IMR-90 (cell line): ENCODE measurements at regions not wholly inside any gene's neighbourhood (a gene's known extent, or its start where the extent isn't known, plus 50 kb on each side); places are given as distances from the start of the nearest gene placed in this dataset.

ENCODE experiments used
- BHLHE40 ChIP-seq: fragments of 150-350 bp; IDR thresholded peaks from 2 replicates; pipeline ENCODE4 v1.6.1; 2016; ENCODE audit warnings: mild to moderate bottlenecking, low read depth, low read length
- CEBPB ChIP-seq: IDR thresholded peaks from 2 replicates; pipeline ENCODE4 v1.6.1; 2012; ENCODE audit warnings: low read depth, low read length, improper control_type of control experiment
- FOS ChIP-seq: fragments of 150-350 bp; IDR thresholded peaks from 2 replicates; pipeline ENCODE4 v1.6.1; 2016; ENCODE audit warnings: low read depth, low read length
- MAFK ChIP-seq: IDR thresholded peaks from 2 replicates; pipeline ENCODE4 v1.6.1; 2012; ENCODE audit warnings: low read depth, low read length, improper control_type of control experiment
- MAZ ChIP-seq: IDR thresholded peaks from 2 replicates; pipeline ENCODE4 v1.6.1; 2012; ENCODE audit warnings: low read depth, mild to moderate bottlenecking, low read length, improper control_type of control experiment, moderate library complexity, borderline replicate concordance
- MXI1 ChIP-seq: IDR thresholded peaks from 2 replicates; pipeline ENCODE4 v1.6.1; 2012; ENCODE audit warnings: low read depth, mild to moderate bottlenecking, low read length, moderate library complexity, borderline replicate concordance
- NFE2L2 ChIP-seq: fragments of 150-350 bp; IDR thresholded peaks from 2 replicates; pipeline ENCODE4 v1.6.1; 2016; ENCODE audit warnings: low read depth, mild to moderate bottlenecking, low read length
- POLR2A ChIP-seq: IDR thresholded peaks from 2 replicates; pipeline ENCODE4 v1.6.1; 2012; ENCODE audit warnings: mild to moderate bottlenecking, low read depth, low read length
- RAD21 ChIP-seq: IDR thresholded peaks from 2 replicates; pipeline ENCODE4 v1.6.1; 2012; ENCODE audit warnings: low read length, improper control_type of control experiment
- TF ChIP-seq, protein P1 (sequence below): fragments of 150-350 bp; IDR thresholded peaks from 2 replicates; pipeline ENCODE4 v1.6.1; 2017; ENCODE audit warnings: mild to moderate bottlenecking, antibody characterized with exemption, low read length, low read depth
- TF ChIP-seq, protein P2 (sequence below): conservative IDR thresholded peaks from 2 replicates; pipeline ENCODE4 v1.5.1; 2012; ENCODE audit warnings: mild to moderate bottlenecking, low read depth, low read length, improper control_type of control experiment

DNA sequence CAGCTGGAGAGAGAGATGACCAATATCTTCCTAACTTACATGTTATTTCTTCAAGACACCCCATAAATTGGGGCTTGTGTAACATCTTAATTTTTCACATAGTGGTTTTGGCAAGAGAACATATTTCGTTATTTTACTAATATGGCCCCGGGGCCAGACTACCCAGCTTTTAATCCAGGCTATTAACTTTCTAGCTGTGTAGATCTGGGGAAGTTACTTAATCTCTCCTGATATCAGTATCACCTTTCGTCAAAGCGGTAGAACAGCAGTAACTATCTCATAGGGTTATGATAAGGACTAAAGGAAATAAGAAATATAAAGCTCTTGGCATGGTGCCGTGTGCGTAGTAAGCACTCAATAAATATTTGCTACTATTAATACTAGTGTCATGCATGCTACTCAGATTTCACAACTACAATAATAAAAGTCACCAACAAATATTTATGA, 71.6 kb upstream of the LYZL1 start:
- TF ChIP-seq, protein P1, sequence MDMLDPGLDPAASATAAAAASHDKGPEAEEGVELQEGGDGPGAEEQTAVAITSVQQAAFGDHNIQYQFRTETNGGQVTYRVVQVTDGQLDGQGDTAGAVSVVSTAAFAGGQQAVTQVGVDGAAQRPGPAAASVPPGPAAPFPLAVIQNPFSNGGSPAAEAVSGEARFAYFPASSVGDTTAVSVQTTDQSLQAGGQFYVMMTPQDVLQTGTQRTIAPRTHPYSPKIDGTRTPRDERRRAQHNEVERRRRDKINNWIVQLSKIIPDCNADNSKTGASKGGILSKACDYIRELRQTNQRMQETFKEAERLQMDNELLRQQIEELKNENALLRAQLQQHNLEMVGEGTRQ: no peak
- TF ChIP-seq, protein P2, sequence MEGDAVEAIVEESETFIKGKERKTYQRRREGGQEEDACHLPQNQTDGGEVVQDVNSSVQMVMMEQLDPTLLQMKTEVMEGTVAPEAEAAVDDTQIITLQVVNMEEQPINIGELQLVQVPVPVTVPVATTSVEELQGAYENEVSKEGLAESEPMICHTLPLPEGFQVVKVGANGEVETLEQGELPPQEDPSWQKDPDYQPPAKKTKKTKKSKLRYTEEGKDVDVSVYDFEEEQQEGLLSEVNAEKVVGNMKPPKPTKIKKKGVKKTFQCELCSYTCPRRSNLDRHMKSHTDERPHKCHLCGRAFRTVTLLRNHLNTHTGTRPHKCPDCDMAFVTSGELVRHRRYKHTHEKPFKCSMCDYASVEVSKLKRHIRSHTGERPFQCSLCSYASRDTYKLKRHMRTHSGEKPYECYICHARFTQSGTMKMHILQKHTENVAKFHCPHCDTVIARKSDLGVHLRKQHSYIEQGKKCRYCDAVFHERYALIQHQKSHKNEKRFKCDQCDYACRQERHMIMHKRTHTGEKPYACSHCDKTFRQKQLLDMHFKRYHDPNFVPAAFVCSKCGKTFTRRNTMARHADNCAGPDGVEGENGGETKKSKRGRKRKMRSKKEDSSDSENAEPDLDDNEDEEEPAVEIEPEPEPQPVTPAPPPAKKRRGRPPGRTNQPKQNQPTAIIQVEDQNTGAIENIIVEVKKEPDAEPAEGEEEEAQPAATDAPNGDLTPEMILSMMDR: no peak
- TF ChIP-seq CEBPB (no peak), POLR2A (no peak), MAFK (no peak), NFE2L2 (no peak), MAZ (no peak), BHLHE40 (no peak), RAD21 (no peak), FOS (no peak), MXI1 (no peak)
